ENCODE measurements at regions not wholly inside any gene's neighbourhood (a gene's known extent, or its start where the extent isn't known, plus 50 kb on each side); places are given as distances from the start of the nearest gene placed in this dataset.

DNA sequence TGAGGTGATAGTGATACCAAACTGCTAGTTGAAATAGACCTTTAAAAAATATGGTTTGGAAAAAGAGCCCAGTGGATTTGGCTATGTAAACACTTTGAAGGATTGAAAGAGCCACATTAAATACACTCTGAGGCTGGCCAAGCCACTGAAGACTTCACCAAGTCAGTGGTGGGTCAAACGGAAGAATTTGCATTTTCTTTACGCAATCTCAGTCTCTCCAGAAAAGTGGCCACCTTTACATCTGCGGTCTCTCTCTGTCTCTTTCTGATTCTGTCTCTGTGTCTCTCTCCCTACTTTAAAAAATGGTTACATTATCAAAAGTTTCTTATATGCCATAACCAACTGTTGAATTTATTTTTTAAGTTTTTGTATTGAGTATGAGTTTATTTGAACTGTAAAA is 651.2 kb upstream of the PITX2 start:
- no peak for TF ChIP-seq EGR1 (IDR thresholded peaks at IDR 0.05)
- no peak for TF ChIP-seq TCF12 (IDR thresholded peaks at IDR 0.05; ENCODE audit: low read depth)

DNA sequence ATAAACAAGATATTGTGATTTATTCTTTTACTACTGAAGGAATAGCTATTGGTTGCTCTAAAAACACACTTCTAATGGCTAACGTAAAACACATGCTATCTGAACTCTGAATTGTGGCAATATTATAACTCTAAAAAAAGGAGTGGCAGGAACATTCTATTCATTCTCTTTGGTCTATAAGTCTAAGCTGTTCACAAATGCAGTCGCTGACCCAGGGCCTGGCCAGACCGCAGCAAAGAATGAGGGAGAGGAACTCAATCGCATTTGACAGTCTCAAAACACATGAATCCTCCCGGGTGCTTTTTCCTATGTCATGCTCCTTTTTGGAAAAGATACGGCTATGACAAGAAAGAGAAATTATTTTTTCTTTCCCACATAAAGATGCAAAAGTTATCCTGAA is 651.6 kb upstream of the PITX2 start:
- TF ChIP-seq FOXM1 (IDR thresholded peaks at IDR 0.05; ENCODE audit: borderline replicate concordance, low read depth): no peak
- no peak for TF ChIP-seq EP300 (IDR thresholded peaks at IDR 0.05; ENCODE audit: borderline replicate concordance)

DNA sequence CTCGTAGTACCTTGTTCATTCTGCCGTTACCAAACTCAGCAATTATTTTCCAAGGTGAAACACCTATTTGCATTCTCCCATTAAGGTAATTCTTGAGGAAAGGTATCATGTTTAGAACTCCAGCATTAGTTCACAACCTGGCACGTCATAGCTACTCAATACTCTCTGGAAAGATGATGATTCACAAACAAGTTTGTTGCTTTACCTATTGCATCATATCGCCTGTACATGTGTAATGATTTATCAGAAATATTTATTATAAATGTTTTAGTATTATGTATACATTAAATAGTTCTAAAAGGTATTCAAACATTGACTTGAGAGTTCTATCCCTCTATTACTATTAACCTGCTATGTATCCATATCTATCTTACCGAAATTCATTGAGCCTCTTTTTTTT is 658.3 kb upstream of the PITX2 start:
- TF ChIP-seq RAD21 (IDR thresholded peaks at IDR 0.05; ENCODE audit: low read depth) (no peak), REST (IDR thresholded peaks at IDR 0.05; ENCODE audit: low read depth) (no peak), FOXM1 (IDR thresholded peaks at IDR 0.05; ENCODE audit: borderline replicate concordance, low read depth) (no peak), MAX (IDR thresholded peaks at IDR 0.05) (no peak), TAF1 (IDR thresholded peaks at IDR 0.05; ENCODE audit: low read depth) (no peak), EP300 (IDR thresholded peaks at IDR 0.05; ENCODE audit: borderline replicate concordance) (no peak), CREB1 (IDR thresholded peaks at IDR 0.05; ENCODE audit: low read depth) (no peak), CEBPB (IDR thresholded peaks at IDR 0.05) (no peak), EGR1 (IDR thresholded peaks at IDR 0.05) (no peak), YY1 (IDR thresholded peaks at IDR 0.05; ENCODE audit: low read depth) (no peak), TCF12 (IDR thresholded peaks at IDR 0.05; ENCODE audit: low read depth) (no peak), TEAD4 (IDR thresholded peaks at IDR 0.05) (no peak), ZBTB7A (IDR thresholded peaks at IDR 0.05; ENCODE audit: low read depth) (no peak), NFIC (IDR thresholded peaks at IDR 0.05) (no peak)
- TF ChIP-seq, protein P1, sequence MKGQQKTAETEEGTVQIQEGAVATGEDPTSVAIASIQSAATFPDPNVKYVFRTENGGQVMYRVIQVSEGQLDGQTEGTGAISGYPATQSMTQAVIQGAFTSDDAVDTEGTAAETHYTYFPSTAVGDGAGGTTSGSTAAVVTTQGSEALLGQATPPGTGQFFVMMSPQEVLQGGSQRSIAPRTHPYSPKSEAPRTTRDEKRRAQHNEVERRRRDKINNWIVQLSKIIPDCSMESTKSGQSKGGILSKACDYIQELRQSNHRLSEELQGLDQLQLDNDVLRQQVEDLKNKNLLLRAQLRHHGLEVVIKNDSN (IDR thresholded peaks at IDR 0.05): no peak

DNA sequence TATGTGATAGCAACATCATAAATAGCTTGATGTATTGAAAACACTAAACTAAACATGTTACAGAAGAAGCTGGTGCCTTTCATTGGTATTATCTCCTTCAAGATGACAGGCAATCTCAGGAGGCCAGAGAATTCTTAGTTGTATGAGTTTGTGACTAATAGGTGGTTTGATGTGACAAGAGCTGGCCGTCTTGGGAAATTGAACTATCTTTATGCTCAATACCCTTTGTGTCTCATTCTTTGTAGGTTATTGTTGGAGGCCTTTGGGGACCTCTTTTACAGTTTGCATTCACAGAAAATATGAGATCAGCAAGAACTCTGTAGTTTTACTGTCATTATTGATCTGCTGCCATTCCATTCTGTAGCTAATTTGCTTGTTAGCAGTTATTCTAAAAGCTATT is 659.2 kb upstream of the PITX2 start:
- TF ChIP-seq ZBTB7A (IDR thresholded peaks at IDR 0.05; ENCODE audit: low read depth): no peak

- peak; percentile 60 for TF ChIP-seq RAD21 (IDR thresholded peaks at IDR 0.05; ENCODE audit: low read depth)
- TF ChIP-seq, protein P1 (IDR thresholded peaks at IDR 0.05): no peak
These were observed 660.3 kb upstream of the PITX2 start for GRCh38 chr4:111283066-111283677.

- TF ChIP-seq ZBTB7A (IDR thresholded peaks at IDR 0.05; ENCODE audit: low read depth): no peak
These were observed 673.6 kb upstream of the PITX2 start for GRCh38 chr4:111296466-111296865.

DNA sequence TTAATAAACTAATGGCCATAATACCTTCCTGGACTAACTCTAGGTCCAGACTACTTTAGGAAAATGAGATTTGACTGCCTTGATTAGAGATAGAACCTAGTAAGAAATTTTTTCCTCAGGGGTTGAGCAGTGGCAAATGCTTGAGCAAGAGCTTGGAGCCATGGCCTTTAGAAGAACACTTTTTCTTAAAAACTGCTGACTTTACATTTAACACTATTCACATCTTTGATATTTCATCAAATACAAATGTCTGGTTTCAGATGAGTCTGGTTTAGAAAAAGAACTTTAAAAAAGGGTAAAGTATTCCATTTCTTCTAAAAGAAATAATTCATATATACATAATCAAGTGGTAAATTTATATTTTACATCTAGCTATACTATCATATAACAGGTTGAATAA is 680.9 kb upstream of the PITX2 start:
- no peak for TF ChIP-seq EGR1 (IDR thresholded peaks at IDR 0.05)
- TF ChIP-seq CREB1 (IDR thresholded peaks at IDR 0.05; ENCODE audit: low read depth): no peak
- TF ChIP-seq ZBTB7A (IDR thresholded peaks at IDR 0.05; ENCODE audit: low read depth): no peak
- no peak for TF ChIP-seq TCF12 (IDR thresholded peaks at IDR 0.05; ENCODE audit: low read depth)
- no peak for TF ChIP-seq YY1 (IDR thresholded peaks at IDR 0.05; ENCODE audit: low read depth)
- TF ChIP-seq FOXM1 (IDR thresholded peaks at IDR 0.05; ENCODE audit: borderline replicate concordance, low read depth): no peak
- TF ChIP-seq NFIC (IDR thresholded peaks at IDR 0.05): no peak
- TF ChIP-seq TAF1 (IDR thresholded peaks at IDR 0.05; ENCODE audit: low read depth): no peak
- no peak for TF ChIP-seq RAD21 (IDR thresholded peaks at IDR 0.05; ENCODE audit: low read depth)
- no peak for TF ChIP-seq TEAD4 (IDR thresholded peaks at IDR 0.05)
- no peak for TF ChIP-seq CEBPB (IDR thresholded peaks at IDR 0.05)
- TF ChIP-seq, protein P1 (IDR thresholded peaks at IDR 0.05): no peak

- TF ChIP-seq YY1 (IDR thresholded peaks at IDR 0.05; ENCODE audit: low read depth) (no peak), EP300 (IDR thresholded peaks at IDR 0.05; ENCODE audit: borderline replicate concordance) (no peak), TEAD4 (IDR thresholded peaks at IDR 0.05) (no peak)
These were observed 700.6 kb upstream of the PITX2 start for GRCh38 chr4:111323496-111323895.

DNA sequence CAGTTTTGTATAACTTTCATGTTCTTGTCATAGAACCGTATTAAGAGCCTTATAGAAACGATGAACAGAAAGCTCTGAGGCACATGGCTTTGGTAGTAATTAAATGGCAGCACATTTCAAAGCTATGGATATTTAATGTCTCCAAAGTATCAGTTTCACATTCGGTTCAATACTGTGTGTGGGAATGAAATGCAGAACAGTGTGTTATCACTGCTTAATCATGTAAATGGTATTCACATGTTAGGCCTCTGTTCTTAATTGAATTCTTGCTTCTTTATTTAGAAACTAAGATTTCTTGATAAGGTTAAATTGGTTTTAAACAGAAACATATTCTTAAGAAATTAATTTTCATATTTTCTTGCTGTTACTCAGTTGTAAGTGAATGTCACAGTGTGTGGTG is 701.0 kb upstream of the PITX2 start:
- no peak for TF ChIP-seq TAF1 (IDR thresholded peaks at IDR 0.05; ENCODE audit: low read depth)

Data from Ishikawa (cell line).